HCT116 (cell line): ENCODE measurements at regions not wholly inside any gene's neighbourhood (a gene's known extent, or its start where the extent isn't known, plus 50 kb on each side); places are given as distances from the start of the nearest gene placed in this dataset.

Experiments used
- ATAC-seq: fragments of 200-7000 bp; cut with Tn5 transposase; 2 replicates; pipeline ENCODE4 v1.9.1; 2020; ENCODE audit warnings: mild to moderate bottlenecking, moderate library complexity
- BruUV-seq: library from RNA; stranded (reverse); fragments of 400-500 nt; replicated peaks from 2 replicates; lab custom pipeline; 2021; lab: Mats Ljungman, UMichigan
- CTCF ChIA-PET: fragments of 300-600 bp; sonication (Branson Sonifier 250); formaldehyde crosslinking; loops from one replicate; lab custom pipeline; 2021; ENCODE audit warnings: antibody characterized with exemption; lab: Charles Lee
- POLR2A ChIA-PET: fragments of 300-600, 350-600 bp; sonication (Branson Sonifier 250); formaldehyde crosslinking; loops from one replicate; lab custom pipeline; 2021; ENCODE audit warnings: antibody characterized with exemption; lab: Charles Lee
- RAD21 ChIA-PET, 2 experiments: fragments of 300-600 bp; sonication (Branson Sonifier 250); formaldehyde crosslinking; loops; one replicate each; lab custom pipeline; 2023; ENCODE audit warnings: low total read pairs in 2 of 2; ENCODE audit not compliant: uncharacterized antibody in 2 of 2, unreplicated experiment in 2 of 2, low non-redundant PET in 1 of 2; lab: Charles Lee
- DNase-seq: peaks from one replicate; pipeline ENCODE4 v3.0.0-alpha.2; 2010; ENCODE audit warnings: low read depth, low spot score
- H2AFZ ChIP-seq: fragments of 200-600 bp; shearing (Covaris generic), sonication (generic); 2 replicates; pipeline ENCODE4 v1.6.1; 2017; ENCODE audit warnings: low read depth, mixed run types, mixed read lengths, antibody characterized with exemption, low read length; ENCODE audit not compliant: poor library complexity, severe bottlenecking
- H3K27ac ChIP-seq: 2 replicates; pipeline ENCODE4 v1.5.1; 2012; ENCODE audit warnings: low read depth, low read length
- H3K27me3 ChIP-seq: fragments of 200-600 bp; sonication (generic); 2 replicates; pipeline ENCODE4 v1.6.1; 2016; ENCODE audit warnings: mixed run types, low read length, mixed read lengths; ENCODE audit not compliant: insufficient read depth
- H3K36me3 ChIP-seq, 2 experiments: fragments of 200-500 bp in 1 of 2; fragments of 200-600 bp in 1 of 2; sonication (Bioruptor generic) in 1 of 2; sonication (generic) in 1 of 2; 2 replicates each; pipeline versions ENCODE4 v1.5.1 to v1.6.1; 2014 to 2016; ENCODE audit warnings: low read length in 2 of 2, inconsistent platforms in 1 of 2, mixed read lengths in 1 of 2, mixed run types in 1 of 2; ENCODE audit not compliant: insufficient read depth in 2 of 2, control insufficient read depth in 1 of 2
- H3K4me1 ChIP-seq, 2 experiments: fragments of 200-600 bp in 1 of 2; sonication (generic) in 1 of 2; 2 replicates each; pipeline versions ENCODE4 v1.5.1 to v1.6.1; 2012 to 2017; ENCODE audit warnings: low read length in 2 of 2, inconsistent platforms in 1 of 2, mild to moderate bottlenecking in 1 of 2, mixed read lengths in 1 of 2, mixed run types in 1 of 2, moderate library complexity in 1 of 2; ENCODE audit not compliant: insufficient read depth in 2 of 2, control insufficient read depth in 1 of 2
- H3K4me2 ChIP-seq: fragments of 200-600 bp; sonication (generic); 2 replicates; pipeline ENCODE4 v1.6.1; 2017; ENCODE audit warnings: mixed run types, low read length, mixed read lengths
- H3K4me3 ChIP-seq, 2 experiments: fragments of 200-600 bp in 1 of 2; sonication (generic) in 1 of 2; replicated peaks in 1 of 2; 2 replicates each; pipeline ENCODE4 v1.5.1; 2011 to 2016; ENCODE audit warnings: low read length in 2 of 2, control low read depth in 1 of 2, low read depth in 1 of 2, mild to moderate bottlenecking in 1 of 2, mixed read lengths in 1 of 2, mixed run types in 1 of 2
- H3K79me2 ChIP-seq: fragments of 200-600 bp; sonication (generic); 2 replicates; pipeline ENCODE4 v1.6.1; 2017; ENCODE audit warnings: mild to moderate bottlenecking, mixed run types, low read length, moderate library complexity, mixed read lengths; ENCODE audit not compliant: insufficient read depth
- H3K9ac ChIP-seq: fragments of 200-600 bp; sonication (generic); 2 replicates; pipeline ENCODE4 v1.6.1; 2016; ENCODE audit warnings: low read length, mixed read lengths
- H3K9me2 ChIP-seq: fragments of 200-600 bp; sonication (generic), shearing (Covaris generic); 2 replicates; pipeline ENCODE4 v1.6.1; 2017; ENCODE audit warnings: mixed run types, mild to moderate bottlenecking, moderate library complexity; ENCODE audit not compliant: insufficient read depth
- H3K9me3 ChIP-seq, 2 experiments: fragments of 200-500 bp in 1 of 2; fragments of 200-600 bp in 1 of 2; sonication (Bioruptor generic) in 1 of 2; sonication (generic) in 1 of 2; 2 replicates each; pipeline ENCODE4 v1.6.1; 2014 to 2017; ENCODE audit warnings: low read length in 2 of 2, mixed read lengths in 2 of 2, inconsistent platforms in 1 of 2, low read depth in 1 of 2, mild to moderate bottlenecking in 1 of 2, mixed run types in 1 of 2, moderate library complexity in 1 of 2; ENCODE audit not compliant: control insufficient read depth in 1 of 2, insufficient read depth in 1 of 2
- H4K20me1 ChIP-seq: fragments of 200-600 bp; sonication (generic), shearing (Covaris generic); 2 replicates; pipeline ENCODE4 v1.6.1; 2017; ENCODE audit warnings: mixed run types, mild to moderate bottlenecking, moderate library complexity; ENCODE audit not compliant: insufficient read depth
- CEBPB ChIP-seq: IDR thresholded peaks from 2 replicates; pipeline ENCODE4 v1.6.1; 2012; ENCODE audit warnings: low read depth
- ELF1 ChIP-seq: IDR thresholded peaks from 2 replicates; pipeline ENCODE4 v1.6.1; 2012; ENCODE audit warnings: low read depth, borderline replicate concordance
- EZH2 ChIP-seq: fragments of 200-600 bp; sonication (generic); IDR thresholded peaks from 2 replicates; pipeline ENCODE4 v1.6.1; 2017; ENCODE audit warnings: antibody characterized with exemption, mixed run types
- FOSL1 ChIP-seq: IDR thresholded peaks from 2 replicates; pipeline ENCODE4 v1.6.1; 2012; ENCODE audit warnings: low read depth
- JUND ChIP-seq: IDR thresholded peaks from 2 replicates; pipeline ENCODE4 v1.6.1; 2012
- POLR2A ChIP-seq: IDR thresholded peaks from 2 replicates; pipeline ENCODE4 v1.7.0; 2011; ENCODE audit warnings: borderline replicate concordance; ENCODE audit not compliant: insufficient read depth, insufficient read length; ENCODE audit errors: extremely low read depth
- RAD21 ChIP-seq: IDR thresholded peaks from 2 replicates; pipeline ENCODE4 v1.6.1; 2012; ENCODE audit warnings: low read depth, mild to moderate bottlenecking
- REST ChIP-seq: IDR thresholded peaks from 2 replicates; pipeline ENCODE4 v1.6.1; 2012; ENCODE audit warnings: low read depth
- SIN3A ChIP-seq: IDR thresholded peaks from 2 replicates; pipeline ENCODE4 v1.6.1; 2012; ENCODE audit warnings: low read depth
- SP1 ChIP-seq: IDR thresholded peaks from 2 replicates; pipeline ENCODE4 v1.6.1; 2012; ENCODE audit warnings: low read depth
- SRF ChIP-seq: IDR thresholded peaks from 2 replicates; pipeline ENCODE4 v1.6.1; 2012; ENCODE audit warnings: low read depth
- TCF7L2 ChIP-seq: IDR thresholded peaks from 2 replicates; pipeline ENCODE4 v1.7.0; 2011; ENCODE audit warnings: borderline replicate concordance, inconsistent platforms; ENCODE audit not compliant: insufficient read depth, insufficient read length; ENCODE audit errors: extremely low read depth
- YY1 ChIP-seq: IDR thresholded peaks from 2 replicates; pipeline ENCODE4 v1.6.1; 2011; ENCODE audit warnings: low read length, low read depth, moderate library complexity, mild to moderate bottlenecking; ENCODE audit not compliant: insufficient replicate concordance; ENCODE audit errors: extremely low read depth
- ZFX ChIP-seq: fragments of 450-650 bp; IDR thresholded peaks from 2 replicates; pipeline ENCODE4 v1.6.1; 2017
- intact Hi-C: fragments of 100-400 bp; cut with micrococcal nuclease; formaldehyde crosslinking; loops from 2 replicates; pipeline ENCODE4 v1.10.0; 2022

GRCh38 chr5:89572696-89573095 lies 689.7 kb upstream of the MEF2C start (continued):
- TF ChIP-seq TCF7L2 (no peak), POLR2A (no peak), RAD21 (no peak)
- TF ChIP-seq, all 23 proteins: peak for 0

- DNase-seq (no peak), ATAC-seq (no peak)
- CTCF ChIA-PET = no interaction called here
- POLR2A ChIA-PET = no interaction called here
- TF ChIP-seq SP1 (no peak), REST (no peak), SRF (no peak), EZH2 (no peak), YY1 (no peak), SIN3A (no peak), FOSL1 (no peak), ELF1 (no peak), CEBPB (no peak), TCF7L2 (no peak), JUND (no peak), ZFX (no peak), RAD21 (no peak)
- Histone ChIP-seq H3K4me2 (no peak overlapping the region), H3K9me3 (no peaks in the 10 kb centered on the region), H3K36me3 (no peaks in the 10 kb centered on the region), H3K79me2 (no peaks in the 10 kb centered on the region), H3K27me3 (no peaks in the 10 kb centered on the region), H3K9ac (no peak overlapping the region), H3K4me3 (no peak overlapping the region), H3K9me2 (no peaks in the 10 kb centered on the region), H2AFZ (no peak overlapping the region), H4K20me1 (no peaks in the 10 kb centered on the region), H3K4me1 (no peaks in the 10 kb centered on the region), H3K27ac (no peak overlapping the region)
- RAD21 ChIA-PET = no interaction called here
- intact Hi-C loops = no loop called here
- BruUV-seq = no TSS peak
These were observed 687.6 kb upstream of the MEF2C start for GRCh38 chr5:89570557-89570956.
